OCI-LY1 (cell line): ENCODE measurements at regions not wholly inside any gene's neighbourhood (a gene's known extent, or its start where the extent isn't known, plus 50 kb on each side); places are given as distances from the start of the nearest gene placed in this dataset.

Experiments used
- CTCF ChIP-seq: fragments of 200-600 bp; sonication (generic), shearing (Covaris generic); IDR thresholded peaks from 2 replicates; pipeline ENCODE4 v1.5.1; 2017; ENCODE audit warnings: mild to moderate bottlenecking, antibody characterized with exemption, low read length, moderate library complexity, mixed read lengths
- EZH2 ChIP-seq: fragments of 200-600 bp; sonication (generic), shearing (Covaris generic); IDR thresholded peaks from 2 replicates; pipeline ENCODE4 v1.8.0; 2017; ENCODE audit warnings: borderline replicate concordance, mixed run types, mild to moderate bottlenecking, antibody characterized with exemption, low read length, moderate library complexity, mixed read lengths

DNA sequence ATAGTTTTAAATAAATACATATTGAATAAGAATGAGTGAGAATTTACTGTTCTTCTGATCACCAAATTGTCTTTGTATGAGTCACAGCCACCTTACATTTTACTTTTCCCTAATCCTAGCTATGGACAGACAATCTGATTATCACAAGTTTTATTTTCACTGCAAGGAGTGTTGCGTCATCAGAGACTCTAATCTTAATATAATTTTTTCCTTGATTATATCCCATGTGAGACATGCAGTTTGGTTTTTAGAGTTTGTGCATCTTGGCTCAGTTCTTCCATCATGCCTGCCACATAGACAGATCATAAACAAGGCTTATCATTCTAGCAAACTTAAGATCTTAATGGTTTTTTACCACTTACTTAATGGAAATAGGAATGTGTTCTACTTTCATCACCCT lies 478.5 kb upstream of the CDH18 start:
- TF ChIP-seq EZH2 (no peak), CTCF (no peak)
